ENCODE measurements at regions not wholly inside any gene's neighbourhood (a gene's known extent, or its start where the extent isn't known, plus 50 kb on each side); places are given as distances from the start of the nearest gene placed in this dataset.
"Not testable (repeated sequence)": the region's sequence is repeated elsewhere in the genome, so short reads cannot be mapped to it uniquely, and the experiment has no call there.

DNA sequence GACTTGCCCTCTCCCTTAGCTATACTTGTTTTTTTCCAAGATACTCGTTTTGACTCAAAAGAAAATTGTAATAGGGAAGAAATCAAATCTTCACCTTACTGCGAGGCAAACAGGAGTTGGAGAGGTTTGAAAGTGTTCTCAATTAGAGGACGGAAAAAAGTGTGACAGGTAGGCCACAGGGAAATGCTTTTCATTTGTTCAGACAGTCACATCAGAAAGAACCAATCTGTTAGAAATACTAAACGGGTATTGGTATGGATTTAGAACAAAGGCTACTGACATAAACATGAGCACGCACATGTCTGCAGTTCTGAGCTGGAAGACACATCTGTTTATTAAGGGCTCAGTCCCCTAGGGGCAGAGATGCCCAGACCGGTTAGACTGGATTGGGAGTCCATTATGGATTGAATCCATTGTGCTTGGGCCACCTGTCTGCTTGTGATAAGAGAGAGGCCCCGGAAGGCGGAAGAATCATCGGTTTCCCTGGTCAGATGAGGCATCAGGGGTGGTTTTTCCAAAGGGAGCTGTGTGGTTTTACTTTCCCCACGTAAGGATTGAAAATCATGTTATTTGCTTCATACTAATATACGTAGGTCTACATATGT, 220.9 kb upstream of the MYLIP start:
- TF ChIP-seq CTCF (IDR thresholded peaks at IDR 0.05; ENCODE audit: insufficient read depth in 1 of 2, low read depth in 1 of 2, low read length in 1 of 2, severe bottlenecking in 1 of 2, unreplicated experiment in 1 of 2): no peak
- H3K27me3 Mint-ChIP-seq (ENCODE audit: insufficient read depth, unreplicated experiment): no peaks in the 10 kb centered on the region
- no peaks in the 10 kb centered on the region for H3K9me3 Mint-ChIP-seq (ENCODE audit: unreplicated experiment)
- H3K36me3 Mint-ChIP-seq (ENCODE audit: insufficient read depth, unreplicated experiment): peaks cover 6% of the 10 kb centered on the region
- H3K4me3 ChIP-seq (ENCODE audit: low read depth, low read length): no peak overlapping the region
- no peaks in the 10 kb centered on the region for H3K27me3 ChIP-seq (replicated peaks; ENCODE audit: control insufficient read depth, insufficient read depth, low read length)
- peak; percentile 80 to 84 for DNase-seq
- peaks cover 27% of the 10 kb centered on the region for H3K4me1 ChIP-seq
- no TSS peak for BruUV-seq (replicated peaks)
- intact Hi-C loops (cut with micrococcal nuclease; ENCODE audit: unreplicated experiment): loop anchor here (10.0 kb wide), 1 partner anchor 277 kb away; no protein-coding TSS in a partner anchor
- H3K4me1 Mint-ChIP-seq (ENCODE audit: low read depth, unreplicated experiment): peaks cover 19% of the 10 kb centered on the region
- CTCF ChIA-PET: interaction anchor here (0.5 kb wide), 1 partner anchor 227 kb away, joined by 5 read pairs; no protein-coding TSS in a partner anchor
- POLR2A ChIA-PET: interaction anchor here (1.5 kb wide), 1 partner anchor 221 kb away, joined by 3 read pairs; the partner anchor contains the start of gene MYLIP
- H3K4me3 Mint-ChIP-seq (ENCODE audit: unreplicated experiment): peak overlapping the region; percentile 36
- no peaks in the 10 kb centered on the region for H3K36me3 ChIP-seq (ENCODE audit: control insufficient read depth, insufficient read depth, low read length)
- peak overlapping the region; percentile 37 for H3K27ac Mint-ChIP-seq (ENCODE audit: unreplicated experiment)
- H3K9me3 ChIP-seq: no peaks in the 10 kb centered on the region

- intact Hi-C loops (cut with micrococcal nuclease; ENCODE audit: unreplicated experiment): loop anchor here (10.0 kb wide), 1 partner anchor 277 kb away; no protein-coding TSS in a partner anchor
- H3K27me3 Mint-ChIP-seq (ENCODE audit: insufficient read depth, unreplicated experiment); H3K4me3 ChIP-seq (ENCODE audit: low read depth, low read length); DNase-seq; H3K36me3 Mint-ChIP-seq (ENCODE audit: insufficient read depth, unreplicated experiment); H3K27me3 ChIP-seq (replicated peaks; ENCODE audit: control insufficient read depth, insufficient read depth, low read length); H3K9me3 Mint-ChIP-seq (ENCODE audit: unreplicated experiment); H3K9me3 ChIP-seq; BruUV-seq (replicated peaks); H3K36me3 ChIP-seq (ENCODE audit: control insufficient read depth, insufficient read depth, low read length); H3K4me3 Mint-ChIP-seq (ENCODE audit: unreplicated experiment); H3K27ac Mint-ChIP-seq (ENCODE audit: unreplicated experiment): not testable (repeated sequence)
- H3K4me1 Mint-ChIP-seq (ENCODE audit: low read depth, unreplicated experiment): peaks cover 19% of the 10 kb centered on the region
- CTCF ChIA-PET: interaction anchor here (0.5 kb wide), 1 partner anchor 227 kb away, joined by 5 read pairs; no protein-coding TSS in a partner anchor
- POLR2A ChIA-PET: interaction anchor here (1.5 kb wide), 1 partner anchor 221 kb away, joined by 3 read pairs; the partner anchor contains the start of gene MYLIP
- peaks cover 27% of the 10 kb centered on the region for H3K4me1 ChIP-seq
These were observed 221.5 kb upstream of the MYLIP start for GRCh38 chr6:15907220-15907913.

DNA sequence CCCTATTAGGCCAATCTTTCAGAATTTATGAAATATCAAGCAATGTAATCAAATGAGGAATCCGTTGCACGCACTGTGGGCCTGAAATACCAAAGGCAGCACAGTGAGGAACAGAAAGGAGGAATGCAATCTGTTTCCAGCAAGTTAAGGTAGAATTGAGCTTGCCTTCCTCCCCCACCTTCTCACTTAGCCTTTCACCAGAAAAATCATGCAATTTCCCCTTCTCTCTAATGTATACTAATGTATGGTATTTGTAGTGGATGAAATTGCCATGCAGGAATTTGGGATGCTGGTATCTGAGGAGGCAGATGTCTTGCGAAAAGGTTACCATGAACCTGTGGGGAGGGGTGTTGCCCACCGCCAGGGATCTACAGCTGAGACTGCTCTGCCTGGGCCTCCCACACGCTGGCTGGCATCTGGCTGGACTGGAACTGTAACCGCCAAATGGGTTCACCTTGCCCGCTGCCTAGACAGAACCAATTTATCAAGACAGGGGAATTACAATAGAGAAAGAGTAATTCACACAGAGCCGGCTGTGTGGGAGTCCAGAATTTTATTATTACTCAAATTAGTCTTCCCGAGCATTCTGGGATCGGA, 222.4 kb upstream of the MYLIP start:
- H3K4me3 Mint-ChIP-seq (ENCODE audit: unreplicated experiment): no peak overlapping the region
- peaks cover 27% of the 10 kb centered on the region for H3K4me1 ChIP-seq
- H3K4me3 ChIP-seq (ENCODE audit: low read depth, low read length): no peak overlapping the region
- H3K36me3 Mint-ChIP-seq (ENCODE audit: insufficient read depth, unreplicated experiment): peaks cover 6% of the 10 kb centered on the region
- H3K27me3 Mint-ChIP-seq (ENCODE audit: insufficient read depth, unreplicated experiment): no peaks in the 10 kb centered on the region
- no peak overlapping the region for H3K27ac Mint-ChIP-seq (ENCODE audit: unreplicated experiment)
- no peaks in the 10 kb centered on the region for H3K9me3 ChIP-seq
- ChIA-PET POLR2A (no interaction called here), CTCF (no interaction called here)
- no peak for DNase-seq
- intact Hi-C loops (cut with micrococcal nuclease; ENCODE audit: unreplicated experiment): loop anchor here (10.0 kb wide), 1 partner anchor 278 kb away; no protein-coding TSS in a partner anchor
- no peaks in the 10 kb centered on the region for H3K27me3 ChIP-seq (replicated peaks; ENCODE audit: control insufficient read depth, insufficient read depth, low read length)
- H3K36me3 ChIP-seq (ENCODE audit: control insufficient read depth, insufficient read depth, low read length): no peaks in the 10 kb centered on the region
- no peak for TF ChIP-seq CTCF (IDR thresholded peaks at IDR 0.05; ENCODE audit: insufficient read depth in 1 of 2, low read depth in 1 of 2, low read length in 1 of 2, severe bottlenecking in 1 of 2, unreplicated experiment in 1 of 2)
- no peaks in the 10 kb centered on the region for H3K9me3 Mint-ChIP-seq (ENCODE audit: unreplicated experiment)
- no TSS peak for BruUV-seq (replicated peaks)
- H3K4me1 Mint-ChIP-seq (ENCODE audit: low read depth, unreplicated experiment): peaks cover 20% of the 10 kb centered on the region
